Glomerular visceral epithelial cell (primary cell): ENCODE measurements at regions not wholly inside any gene's neighbourhood (a gene's known extent, or its start where the extent isn't known, plus 50 kb on each side); places are given as distances from the start of the nearest gene placed in this dataset.
A peak's percentile ranks its signal among the peaks of the same experiment; 100 is the strongest.

ENCODE experiments used
- DNase-seq: peaks from one replicate; pipeline ENCODE4 v3.0.0-alpha.2; 2016; ENCODE audit errors: extremely low spot score

DNA sequence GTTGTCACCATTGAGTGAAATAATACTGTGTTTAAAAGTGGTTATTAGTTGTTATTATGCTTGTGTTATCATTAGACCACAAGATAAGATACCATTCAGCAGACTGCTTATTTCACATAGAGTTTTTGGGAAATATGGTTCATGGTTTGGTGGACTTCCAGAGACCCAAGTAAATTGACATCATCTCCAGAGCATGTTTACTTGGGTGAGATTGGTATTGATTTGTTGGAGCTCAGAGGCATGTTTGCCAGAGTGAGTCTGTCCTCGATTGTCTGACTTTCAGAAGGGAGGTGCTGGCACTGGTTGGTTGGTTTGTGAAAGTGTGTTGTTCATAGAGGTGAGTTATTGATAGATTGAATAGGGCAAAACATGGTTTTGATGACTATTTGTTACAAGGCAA, 291.4 kb downstream of the TGFB2 start:
- DNase-seq, result no peak

GRCh38 chr1:218640173-218640572, 295.0 kb downstream of the TGFB2 start:
- DNase-seq, result no peak

DNA sequence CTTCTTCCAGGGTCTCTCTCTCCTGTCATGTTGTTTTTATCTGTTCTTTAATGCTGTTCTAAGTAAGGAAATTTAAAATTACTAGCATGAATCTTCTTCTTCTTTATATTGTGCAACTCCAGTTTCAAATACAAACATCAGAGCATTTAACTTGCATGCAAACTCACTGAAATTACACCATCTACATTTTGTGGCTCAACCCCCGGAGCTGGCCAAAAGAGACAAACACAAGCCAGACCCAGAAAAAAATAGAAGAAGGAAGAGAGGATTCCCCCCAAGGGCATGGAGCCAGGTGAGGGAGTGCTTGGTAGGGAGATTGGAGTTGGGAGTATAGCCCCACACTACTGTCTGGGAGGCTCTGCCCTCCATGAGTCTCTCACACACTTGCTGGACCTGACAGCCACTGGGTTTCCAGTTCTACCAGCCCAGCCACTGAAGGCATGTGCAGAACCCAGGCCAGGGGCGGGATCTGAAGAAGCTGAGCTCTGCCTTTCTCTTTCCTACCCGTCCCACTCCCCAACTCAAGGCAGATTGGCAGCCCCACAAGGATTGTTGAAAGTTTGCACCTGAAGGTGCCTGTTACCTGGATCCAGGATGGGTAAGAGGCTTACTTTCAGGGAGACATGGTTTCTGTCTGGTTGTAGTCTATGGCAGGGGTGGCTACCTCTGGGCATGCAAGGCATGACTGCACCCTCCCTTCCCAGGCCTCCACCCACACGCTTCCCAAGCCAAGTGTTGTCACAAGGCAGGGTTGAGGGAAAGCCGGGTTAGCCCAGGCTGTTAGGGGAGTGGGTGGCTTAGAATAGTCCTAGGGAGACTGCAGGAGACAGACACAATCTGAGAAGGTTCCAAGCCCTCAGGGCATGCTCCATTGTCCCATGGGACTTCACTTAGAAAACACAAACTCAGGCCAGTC, 297.2 kb downstream of the TGFB2 start:
- DNase-seq, result no peak

DNA sequence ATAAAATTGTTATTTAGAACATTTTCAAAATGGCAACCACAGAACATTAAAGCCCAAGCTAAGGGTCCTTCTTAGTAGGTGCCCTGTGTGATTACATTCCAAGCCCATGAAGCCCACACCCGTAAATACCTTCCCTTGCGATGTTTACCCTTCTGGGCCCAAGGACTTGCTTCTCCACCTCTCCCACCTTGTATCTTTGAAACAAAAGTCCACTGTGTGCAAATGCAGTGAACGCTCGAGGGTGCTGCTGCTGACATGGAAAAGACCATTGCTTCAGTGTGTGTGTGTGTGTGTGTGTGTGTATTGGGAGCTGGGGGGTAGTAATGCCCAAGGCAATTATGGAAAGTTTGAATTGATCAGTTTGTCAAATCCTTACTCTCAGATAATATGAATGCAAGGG, 298.1 kb downstream of the TGFB2 start:
- DNase-seq, result no peak

DNA sequence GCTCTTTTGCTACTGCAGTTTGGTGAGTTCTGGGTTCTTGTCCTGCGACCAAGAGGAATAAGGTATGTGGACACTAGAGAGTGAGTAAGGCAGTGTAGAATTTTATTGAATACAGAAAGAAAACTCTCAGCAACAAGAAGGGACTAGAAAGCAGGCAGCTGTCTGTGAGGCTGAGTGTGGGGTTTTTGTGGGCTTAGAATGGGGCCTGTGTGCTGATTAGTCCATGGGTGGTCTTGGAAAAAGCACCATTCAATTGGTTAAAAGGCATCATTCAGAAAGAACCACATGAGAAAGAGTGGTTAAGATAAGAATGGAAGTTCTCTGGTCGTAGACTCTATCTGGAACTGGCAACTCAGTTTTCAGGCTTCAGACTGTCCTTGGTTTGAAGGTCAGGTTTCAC, 298.8 kb downstream of the TGFB2 start:
- no peak for DNase-seq

- no peak for DNase-seq
Measured at GRCh38 chr1:218646288-218646687, 301.2 kb downstream of the TGFB2 start.

DNA sequence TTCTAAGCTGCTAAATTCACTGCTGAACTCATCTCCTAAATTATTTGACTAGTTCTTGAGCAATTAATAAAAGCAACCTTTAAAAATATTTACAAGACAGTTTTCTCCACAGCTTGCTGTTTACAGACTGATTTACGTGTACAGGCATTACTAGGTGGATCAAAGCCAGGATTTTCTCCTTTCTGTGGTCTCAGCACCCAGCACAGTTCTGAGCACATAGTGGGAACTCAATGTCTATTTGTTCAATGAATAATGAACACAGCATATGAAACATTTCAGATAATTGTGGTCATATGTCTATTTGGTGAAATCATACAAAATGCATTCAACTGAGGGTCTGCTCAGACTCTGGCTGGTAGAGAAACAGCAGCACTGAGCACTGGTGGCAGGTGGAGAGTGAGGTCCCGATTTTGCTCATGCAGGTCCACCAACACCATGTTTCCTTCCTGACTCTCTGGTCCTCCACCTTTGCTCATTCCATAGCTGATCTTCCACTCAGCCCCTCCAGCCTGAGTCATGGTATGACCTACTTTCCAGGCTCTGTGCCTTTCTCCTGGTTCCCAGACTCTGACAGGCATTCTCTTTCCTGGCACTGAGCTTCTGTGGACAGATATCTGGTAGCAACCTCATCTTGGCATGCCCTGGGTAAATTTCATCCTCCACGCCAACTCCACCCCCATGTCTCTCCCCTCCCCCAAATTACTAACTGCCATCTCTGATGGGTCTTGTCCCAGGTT, 311.3 kb downstream of the TGFB2 start:
- DNase-seq, result peak; percentile 59

GRCh38 chr1:218658269-218658668, 313.1 kb downstream of the TGFB2 start:
- DNase-seq, result peak; percentile 50

- DNase-seq, result peak; percentile 97
Measured at GRCh38 chr1:218658899-218659298, 313.8 kb downstream of the TGFB2 start.

DNA sequence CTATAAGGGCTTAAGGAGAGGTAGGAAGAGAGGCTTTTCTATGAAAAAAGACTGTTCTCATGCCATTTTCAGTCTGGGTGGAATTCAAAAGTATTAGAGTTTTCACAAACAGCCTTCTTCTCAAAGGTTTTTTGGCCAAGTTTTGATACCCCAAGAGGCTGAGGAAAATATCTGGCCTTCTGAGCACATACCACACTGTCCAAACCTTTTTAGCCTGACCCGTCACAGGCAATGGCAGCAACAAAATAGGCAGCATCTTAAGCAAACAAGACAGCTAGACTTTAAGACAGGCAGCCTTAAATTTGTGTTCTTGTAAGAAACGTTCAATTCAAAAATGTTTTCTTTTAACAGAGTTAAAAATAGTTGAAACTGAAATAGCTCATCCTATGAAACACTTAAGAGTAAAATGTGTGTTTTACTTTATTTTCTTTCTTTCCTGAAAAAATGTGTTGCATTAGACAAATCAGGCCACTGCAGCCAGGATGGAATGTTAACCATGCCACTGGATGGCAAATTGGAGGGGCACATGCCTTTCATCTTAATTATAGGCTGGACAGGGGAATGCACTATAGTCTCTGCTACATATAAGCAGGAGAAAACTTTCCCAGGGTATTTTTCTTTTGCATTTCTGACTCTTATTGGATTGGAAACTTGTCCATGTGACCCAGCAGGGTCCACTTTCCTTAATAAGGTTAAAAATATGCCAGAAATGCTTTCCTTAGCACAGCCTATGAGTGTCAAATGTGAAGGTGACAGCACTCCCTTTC, 315.0 kb downstream of the TGFB2 start:
- DNase-seq, result peak; percentile 72

DNA sequence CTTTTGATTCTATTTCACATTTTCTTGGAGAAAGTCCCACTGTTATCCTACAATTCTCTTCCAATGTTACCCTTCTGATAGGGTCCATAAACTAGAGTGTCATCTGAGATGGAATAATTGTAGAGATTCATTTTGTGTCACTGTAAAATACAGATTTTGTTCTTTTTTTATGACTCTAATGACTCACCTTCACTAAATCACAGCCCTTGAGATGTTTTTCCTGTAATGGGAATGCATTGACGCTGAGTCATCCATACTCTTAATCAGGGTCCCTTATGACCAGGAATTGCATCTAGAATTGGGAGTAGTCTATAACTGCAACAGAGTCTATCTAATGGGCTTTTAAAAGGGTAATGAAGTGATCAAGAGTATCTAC, 315.5 kb downstream of the TGFB2 start:
- peak; percentile 79 for DNase-seq

DNA sequence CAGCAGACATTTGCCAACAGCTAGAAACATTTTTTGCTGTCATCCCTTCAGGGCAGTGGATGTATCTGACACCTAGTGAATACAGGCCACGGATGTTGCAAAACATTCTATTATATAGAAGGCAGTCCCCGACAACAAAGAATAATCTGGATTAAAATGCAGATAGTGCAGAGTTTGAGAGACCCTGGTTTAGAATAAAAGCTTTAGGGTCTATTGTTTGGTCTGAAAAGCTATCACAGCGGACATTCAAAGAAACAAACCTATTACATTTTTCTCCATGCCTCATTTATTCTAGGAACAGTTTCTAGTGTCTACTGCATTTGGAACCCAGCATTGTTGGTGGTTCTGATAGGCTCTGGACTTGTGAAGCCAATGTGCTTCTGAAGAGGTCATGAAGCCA, 316.3 kb downstream of the TGFB2 start:
- no peak for DNase-seq

DNA sequence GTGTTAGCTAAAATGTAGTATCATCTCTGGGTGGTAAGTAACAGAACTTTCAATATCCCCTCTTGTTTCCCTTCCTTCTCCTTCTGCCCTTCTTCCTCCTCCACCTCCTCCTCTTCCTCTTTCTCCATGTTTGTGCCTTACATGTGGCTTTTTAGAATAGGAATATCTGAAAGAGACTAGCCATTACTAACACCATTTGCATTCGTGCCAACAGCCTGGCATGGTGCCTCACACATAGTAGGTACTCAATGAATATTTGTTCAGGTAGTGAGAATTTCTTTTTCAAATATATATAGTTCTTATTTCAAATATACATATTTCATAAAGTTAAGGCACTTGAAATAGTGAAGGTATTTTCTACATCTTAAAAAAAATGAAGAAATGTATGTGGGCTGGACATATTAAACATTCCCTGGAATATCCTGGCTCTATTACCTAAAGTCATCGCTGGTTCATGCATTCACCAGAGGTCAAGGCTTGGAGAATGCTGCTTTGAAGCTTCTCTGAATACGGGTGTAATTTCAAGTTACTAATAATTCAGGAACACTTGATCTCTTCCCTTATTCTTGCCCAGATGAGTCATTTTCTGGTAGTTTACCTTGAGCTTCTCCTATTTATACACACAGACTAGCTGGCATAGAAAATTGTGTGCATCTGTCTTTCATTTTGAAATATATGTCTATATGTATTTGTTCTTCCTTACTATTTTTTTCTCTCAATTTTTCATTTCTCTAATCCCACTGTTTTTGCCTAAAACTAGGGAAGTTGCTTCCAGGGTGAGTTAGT, 319.4 kb downstream of the TGFB2 start:
- DNase-seq, result no peak

- no peak for DNase-seq
Measured at GRCh38 chr1:218665221-218665620, 320.1 kb downstream of the TGFB2 start.

DNA sequence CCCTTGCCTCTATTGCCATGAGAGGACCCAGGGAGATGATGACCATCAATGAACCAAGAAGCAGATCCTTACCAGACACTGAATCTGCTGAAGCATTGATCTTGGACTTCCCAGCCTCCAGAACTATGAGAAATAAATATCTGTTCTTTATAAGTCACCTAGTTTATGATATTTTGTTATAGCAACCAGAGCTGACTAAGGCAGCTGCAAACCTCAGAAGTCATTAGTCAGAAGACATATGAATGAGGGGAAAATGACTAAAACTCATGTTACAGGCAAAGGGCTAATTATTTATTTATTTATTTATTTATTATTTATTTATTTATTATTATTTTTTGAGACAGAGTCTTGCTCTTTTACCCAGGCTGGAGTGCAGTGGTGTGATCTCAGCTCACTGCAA, 321.1 kb downstream of the TGFB2 start:
- DNase-seq, result no peak

GRCh38 chr1:218667781-218668516, 322.8 kb downstream of the TGFB2 start:
- DNase-seq, result no peak

DNA sequence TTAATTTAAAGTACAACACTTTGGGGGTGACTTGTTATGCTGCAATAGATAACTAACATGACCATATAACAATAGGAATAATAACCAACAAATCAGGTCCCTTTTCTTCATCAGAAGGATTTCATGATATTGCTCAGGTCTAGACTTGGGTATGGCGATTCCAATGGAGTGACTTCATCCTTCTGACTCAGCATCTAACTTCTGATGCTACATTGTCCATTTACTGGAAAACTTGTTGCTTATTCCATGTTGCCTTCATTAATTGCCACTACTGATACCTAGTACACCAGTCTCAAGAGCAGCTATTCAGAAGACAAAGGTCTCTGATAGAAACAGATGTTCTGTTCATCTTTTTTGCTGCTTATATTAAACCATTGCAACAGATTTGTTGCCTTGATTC, 324.3 kb downstream of the TGFB2 start:
- DNase-seq, result no peak

GRCh38 chr1:218670875-218671274, 325.7 kb downstream of the TGFB2 start:
- no peak for DNase-seq

- DNase-seq, result no peak
Measured at GRCh38 chr1:218671573-218671972, 326.4 kb downstream of the TGFB2 start.

DNA sequence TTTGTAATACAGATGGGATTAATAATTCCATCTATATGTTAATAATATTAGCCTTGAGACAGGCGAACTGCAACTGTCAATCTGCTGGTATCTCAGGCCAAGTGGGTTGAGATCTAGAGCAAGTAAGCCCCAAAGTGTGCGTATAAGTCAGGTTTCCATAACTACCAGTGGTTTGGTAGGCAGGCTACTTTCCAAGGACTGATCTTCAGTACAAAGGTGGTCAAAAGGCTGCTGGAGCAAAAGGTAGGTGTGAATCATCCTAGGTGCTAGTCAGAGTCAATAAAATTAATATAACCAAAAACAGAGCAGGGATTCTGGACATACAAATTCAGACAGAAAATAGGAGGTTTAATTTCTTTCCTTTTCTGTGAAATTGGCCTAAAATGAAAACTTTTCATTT, 328.0 kb downstream of the TGFB2 start:
- DNase-seq, result no peak

DNA sequence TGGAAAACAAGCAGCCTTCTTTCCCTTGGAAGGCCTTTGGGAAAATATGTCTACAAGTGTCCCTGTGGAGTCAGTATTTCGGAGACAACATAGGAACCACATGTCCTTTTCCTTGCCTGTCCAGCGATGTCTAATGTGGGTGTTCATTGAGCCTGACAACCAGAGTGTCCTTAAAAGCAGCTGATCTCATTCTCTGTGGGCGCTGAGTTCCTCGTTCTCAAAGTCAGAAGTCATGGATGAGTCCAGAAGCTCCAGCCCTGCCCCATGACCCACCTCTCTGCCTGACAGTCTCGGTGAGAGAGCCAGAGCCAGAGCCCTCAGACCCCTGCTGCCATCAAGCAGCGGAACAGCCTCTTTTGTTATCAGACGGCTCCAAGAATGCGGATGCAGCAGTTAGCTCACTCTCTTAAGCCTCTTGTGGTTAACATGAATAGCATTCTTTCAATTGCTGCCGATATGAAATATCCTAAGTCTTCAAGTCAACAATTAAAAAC, 329.2 kb downstream of the TGFB2 start:
- DNase-seq, result peak; percentile 98
